GM23338 (cell line): ENCODE measurements at regions not wholly inside any gene's neighbourhood (a gene's known extent, or its start where the extent isn't known, plus 50 kb on each side); places are given as distances from the start of the nearest gene placed in this dataset.

Source experiments
- ATAC-seq: fragments of 200-7000 bp; cut with Tn5 transposase; 3 replicates; pipeline ENCODE4 v1.9.1; 2020
- DNase-seq: peaks from one replicate; pipeline ENCODE4 v3.0.0-alpha.2; 2015; ENCODE audit warnings: low spot score
- H2AFZ ChIP-seq: fragments of 200-600 bp; sonication (generic); 2 replicates; pipeline ENCODE4 v1.8.0; 2016; ENCODE audit warnings: antibody characterized with exemption, mild to moderate bottlenecking, moderate library complexity
- H3F3A ChIP-seq: fragments of 200-600 bp; sonication (generic); replicated peaks from 2 replicates; pipeline ENCODE4 v1.8.0; 2017; ENCODE audit warnings: antibody characterized with exemption, mixed run types, low read depth
- H3K27ac ChIP-seq: fragments of 200-600 bp; sonication (generic); 2 replicates; pipeline ENCODE4 v1.6.1; 2016; ENCODE audit warnings: low read depth
- H3K27me3 ChIP-seq: fragments of 200-600 bp; sonication (generic); 2 replicates; pipeline ENCODE4 v1.8.0; 2016; ENCODE audit warnings: mild to moderate bottlenecking, mixed run types, moderate library complexity; ENCODE audit not compliant: insufficient read depth
- H3K36me3 ChIP-seq: fragments of 200-600 bp; sonication (generic); 2 replicates; pipeline ENCODE4 v1.8.0; 2016; ENCODE audit warnings: mild to moderate bottlenecking; ENCODE audit not compliant: insufficient read depth
- H3K4me1 ChIP-seq: fragments of 200-600 bp; sonication (generic); 2 replicates; pipeline ENCODE4 v1.8.0; 2016; ENCODE audit warnings: mild to moderate bottlenecking, moderate library complexity; ENCODE audit not compliant: insufficient read depth
- H3K4me2 ChIP-seq: fragments of 200-600 bp; sonication (generic); 2 replicates; pipeline ENCODE4 v1.7.1; 2017; ENCODE audit warnings: mixed run types
- H3K4me3 ChIP-seq: fragments of 200-600 bp; sonication (generic); 2 replicates; pipeline ENCODE4 v1.6.1; 2016; ENCODE audit warnings: mixed run types
- H3K79me2 ChIP-seq: fragments of 200-600 bp; sonication (generic); replicated peaks from 2 replicates; pipeline ENCODE4 v1.8.0; 2017; ENCODE audit warnings: mild to moderate bottlenecking; ENCODE audit not compliant: insufficient read depth
- H3K9me2 ChIP-seq: fragments of 200-600 bp; sonication (generic); 2 replicates; pipeline ENCODE4 v1.8.0; 2017; ENCODE audit not compliant: insufficient read depth
- H4K20me1 ChIP-seq: fragments of 200-600 bp; sonication (generic); replicated peaks from 2 replicates; pipeline ENCODE4 v1.8.0; 2017; ENCODE audit warnings: mild to moderate bottlenecking; ENCODE audit not compliant: insufficient read depth
- H3K27ac Mint-ChIP-seq: 2 replicates; pipeline ENCODE4 v1.8.0; 2020; ENCODE audit warnings: inconsistent platforms, mild to moderate bottlenecking, moderate library complexity, mixed read lengths
- H3K27me3 Mint-ChIP-seq: 3 replicates; pipeline ENCODE4 v1.8.0; 2022; ENCODE audit warnings: low read depth, mild to moderate bottlenecking, moderate library complexity, mixed read lengths, inconsistent platforms; ENCODE audit not compliant: insufficient read depth, poor library complexity
- H3K36me3 Mint-ChIP-seq: 3 replicates; pipeline ENCODE4 v1.8.0; 2021; ENCODE audit warnings: low read depth, mild to moderate bottlenecking, inconsistent platforms, moderate library complexity, mixed read lengths
- H3K4me1 Mint-ChIP-seq: 3 replicates; pipeline ENCODE4 v1.8.0; 2020; ENCODE audit warnings: mild to moderate bottlenecking, inconsistent platforms, mixed read lengths
- H3K4me3 Mint-ChIP-seq: 3 replicates; pipeline ENCODE4 v1.8.0; 2021; ENCODE audit warnings: moderate library complexity, mild to moderate bottlenecking, inconsistent platforms, mixed read lengths
- H3K9me3 Mint-ChIP-seq: 3 replicates; pipeline ENCODE4 v1.8.0; 2020; ENCODE audit warnings: moderate library complexity, mild to moderate bottlenecking, inconsistent platforms, mixed read lengths
- CREB1 ChIP-seq: fragments of 250-450 bp; sonication (Bioruptor Pico); IDR thresholded peaks from 2 replicates; pipeline ENCODE4 v1.5.0; 2020; ENCODE audit warnings: low read depth, mild to moderate bottlenecking, moderate library complexity
- EZH2 ChIP-seq: fragments of 200-600 bp; sonication (generic); IDR thresholded peaks from one replicate; pipeline ENCODE4 v1.8.0; 2017; ENCODE audit warnings: antibody characterized with exemption, mild to moderate bottlenecking, low read depth; ENCODE audit not compliant: unreplicated experiment
- EZH2phosphoT487 ChIP-seq: fragments of 200-600 bp; sonication (generic); IDR thresholded peaks from one replicate; pipeline ENCODE4 v1.8.1; 2018; ENCODE audit warnings: antibody characterized with exemption; ENCODE audit not compliant: unreplicated experiment
- JUNB ChIP-seq: IDR thresholded peaks from one replicate; pipeline ENCODE4 v1.6.1; 2016; ENCODE audit warnings: antibody characterized with exemption; ENCODE audit not compliant: unreplicated experiment
- NANOG ChIP-seq: IDR thresholded peaks from 2 replicates; pipeline ENCODE4 v1.6.1; 2016; ENCODE audit warnings: antibody characterized with exemption, borderline replicate concordance
- POLR2AphosphoS5 ChIP-seq: IDR thresholded peaks from 2 replicates; pipeline ENCODE4 v1.6.1; 2016; ENCODE audit warnings: antibody characterized with exemption, low read depth
- STAT1 ChIP-seq: IDR thresholded peaks from one replicate; pipeline ENCODE4 v1.6.1; 2016; ENCODE audit warnings: antibody characterized with exemption; ENCODE audit not compliant: unreplicated experiment
- ZNF114 ChIP-seq: fragments of 250-450 bp; sonication (Bioruptor Pico); IDR thresholded peaks from 2 replicates; pipeline ENCODE4 v1.5.0; 2020; ENCODE audit warnings: mild to moderate bottlenecking, moderate library complexity
- ZNF331 ChIP-seq: fragments of 250-450 bp; sonication (Bioruptor Pico); IDR thresholded peaks from 2 replicates; pipeline ENCODE4 v1.5.0; 2020; ENCODE audit warnings: low read depth, mild to moderate bottlenecking, moderate library complexity
- TF ChIP-seq, protein P1 (sequence below): fragments of 250-450 bp; sonication (Bioruptor Pico); IDR thresholded peaks from 2 replicates; pipeline ENCODE4 v1.5.0; 2020; ENCODE audit warnings: mild to moderate bottlenecking, moderate library complexity
- TF ChIP-seq, protein P2 (sequence below), 2 experiments: fragments of 200-600 bp in 1 of 2; sonication (generic) in 1 of 2; conservative IDR thresholded peaks; 2 replicates each; pipeline versions ENCODE4 v1.5.1 to v1.6.1; 2016 to 2017; ENCODE audit warnings: antibody characterized with exemption in 2 of 2, low read depth in 2 of 2, mild to moderate bottlenecking in 2 of 2, moderate library complexity in 1 of 2
- TF ChIP-seq, protein P3 (sequence below): IDR thresholded peaks from 2 replicates; pipeline ENCODE4 v1.6.1; 2016; ENCODE audit warnings: antibody characterized with exemption
- TF ChIP-seq, protein P4 (sequence below): IDR thresholded peaks from one replicate; pipeline ENCODE4 v1.6.1; 2018; ENCODE audit warnings: antibody characterized with exemption; ENCODE audit not compliant: unreplicated experiment

DNA sequence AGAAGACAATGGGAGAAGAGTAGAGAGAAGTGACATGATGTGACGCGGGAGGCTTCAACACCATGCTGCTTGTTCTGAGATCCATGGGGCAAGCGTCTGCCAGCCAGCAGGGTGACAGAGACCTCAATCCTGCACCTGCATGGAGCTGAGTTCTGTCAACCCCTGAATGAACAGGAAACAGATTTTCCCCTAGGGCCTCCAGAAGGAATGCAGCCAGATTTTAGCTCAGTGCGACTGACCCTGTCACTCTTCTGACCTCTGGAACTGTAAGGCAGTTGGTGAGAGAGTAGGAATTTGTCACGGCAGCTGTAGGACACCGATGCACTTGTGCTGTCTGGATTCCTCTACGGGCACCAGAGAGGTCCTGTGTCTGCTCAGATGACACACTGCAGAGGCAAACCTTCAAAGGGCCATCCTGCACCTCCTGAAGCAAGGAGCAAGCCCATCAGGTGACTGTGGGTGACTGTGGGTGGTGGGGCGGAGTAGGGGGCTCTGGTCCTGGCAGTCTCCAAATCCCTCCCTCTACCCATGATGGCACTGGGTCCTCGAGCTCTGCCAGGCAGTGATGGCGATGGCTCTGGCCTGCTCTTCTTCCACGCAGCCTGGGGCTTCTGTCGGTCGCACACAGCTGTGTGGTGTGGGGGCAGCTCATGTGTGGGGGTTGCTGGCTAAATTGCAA lies 194.3 kb upstream of the TWIST2 start:
- H3K4me3 Mint-ChIP-seq = no peak overlapping the region; the same call in 2 of the 3 replicates
- no peak for TF ChIP-seq ZNF331 (CRISPR knock-in tag)
- TF ChIP-seq STAT1 = no peak
- TF ChIP-seq, protein P1, sequence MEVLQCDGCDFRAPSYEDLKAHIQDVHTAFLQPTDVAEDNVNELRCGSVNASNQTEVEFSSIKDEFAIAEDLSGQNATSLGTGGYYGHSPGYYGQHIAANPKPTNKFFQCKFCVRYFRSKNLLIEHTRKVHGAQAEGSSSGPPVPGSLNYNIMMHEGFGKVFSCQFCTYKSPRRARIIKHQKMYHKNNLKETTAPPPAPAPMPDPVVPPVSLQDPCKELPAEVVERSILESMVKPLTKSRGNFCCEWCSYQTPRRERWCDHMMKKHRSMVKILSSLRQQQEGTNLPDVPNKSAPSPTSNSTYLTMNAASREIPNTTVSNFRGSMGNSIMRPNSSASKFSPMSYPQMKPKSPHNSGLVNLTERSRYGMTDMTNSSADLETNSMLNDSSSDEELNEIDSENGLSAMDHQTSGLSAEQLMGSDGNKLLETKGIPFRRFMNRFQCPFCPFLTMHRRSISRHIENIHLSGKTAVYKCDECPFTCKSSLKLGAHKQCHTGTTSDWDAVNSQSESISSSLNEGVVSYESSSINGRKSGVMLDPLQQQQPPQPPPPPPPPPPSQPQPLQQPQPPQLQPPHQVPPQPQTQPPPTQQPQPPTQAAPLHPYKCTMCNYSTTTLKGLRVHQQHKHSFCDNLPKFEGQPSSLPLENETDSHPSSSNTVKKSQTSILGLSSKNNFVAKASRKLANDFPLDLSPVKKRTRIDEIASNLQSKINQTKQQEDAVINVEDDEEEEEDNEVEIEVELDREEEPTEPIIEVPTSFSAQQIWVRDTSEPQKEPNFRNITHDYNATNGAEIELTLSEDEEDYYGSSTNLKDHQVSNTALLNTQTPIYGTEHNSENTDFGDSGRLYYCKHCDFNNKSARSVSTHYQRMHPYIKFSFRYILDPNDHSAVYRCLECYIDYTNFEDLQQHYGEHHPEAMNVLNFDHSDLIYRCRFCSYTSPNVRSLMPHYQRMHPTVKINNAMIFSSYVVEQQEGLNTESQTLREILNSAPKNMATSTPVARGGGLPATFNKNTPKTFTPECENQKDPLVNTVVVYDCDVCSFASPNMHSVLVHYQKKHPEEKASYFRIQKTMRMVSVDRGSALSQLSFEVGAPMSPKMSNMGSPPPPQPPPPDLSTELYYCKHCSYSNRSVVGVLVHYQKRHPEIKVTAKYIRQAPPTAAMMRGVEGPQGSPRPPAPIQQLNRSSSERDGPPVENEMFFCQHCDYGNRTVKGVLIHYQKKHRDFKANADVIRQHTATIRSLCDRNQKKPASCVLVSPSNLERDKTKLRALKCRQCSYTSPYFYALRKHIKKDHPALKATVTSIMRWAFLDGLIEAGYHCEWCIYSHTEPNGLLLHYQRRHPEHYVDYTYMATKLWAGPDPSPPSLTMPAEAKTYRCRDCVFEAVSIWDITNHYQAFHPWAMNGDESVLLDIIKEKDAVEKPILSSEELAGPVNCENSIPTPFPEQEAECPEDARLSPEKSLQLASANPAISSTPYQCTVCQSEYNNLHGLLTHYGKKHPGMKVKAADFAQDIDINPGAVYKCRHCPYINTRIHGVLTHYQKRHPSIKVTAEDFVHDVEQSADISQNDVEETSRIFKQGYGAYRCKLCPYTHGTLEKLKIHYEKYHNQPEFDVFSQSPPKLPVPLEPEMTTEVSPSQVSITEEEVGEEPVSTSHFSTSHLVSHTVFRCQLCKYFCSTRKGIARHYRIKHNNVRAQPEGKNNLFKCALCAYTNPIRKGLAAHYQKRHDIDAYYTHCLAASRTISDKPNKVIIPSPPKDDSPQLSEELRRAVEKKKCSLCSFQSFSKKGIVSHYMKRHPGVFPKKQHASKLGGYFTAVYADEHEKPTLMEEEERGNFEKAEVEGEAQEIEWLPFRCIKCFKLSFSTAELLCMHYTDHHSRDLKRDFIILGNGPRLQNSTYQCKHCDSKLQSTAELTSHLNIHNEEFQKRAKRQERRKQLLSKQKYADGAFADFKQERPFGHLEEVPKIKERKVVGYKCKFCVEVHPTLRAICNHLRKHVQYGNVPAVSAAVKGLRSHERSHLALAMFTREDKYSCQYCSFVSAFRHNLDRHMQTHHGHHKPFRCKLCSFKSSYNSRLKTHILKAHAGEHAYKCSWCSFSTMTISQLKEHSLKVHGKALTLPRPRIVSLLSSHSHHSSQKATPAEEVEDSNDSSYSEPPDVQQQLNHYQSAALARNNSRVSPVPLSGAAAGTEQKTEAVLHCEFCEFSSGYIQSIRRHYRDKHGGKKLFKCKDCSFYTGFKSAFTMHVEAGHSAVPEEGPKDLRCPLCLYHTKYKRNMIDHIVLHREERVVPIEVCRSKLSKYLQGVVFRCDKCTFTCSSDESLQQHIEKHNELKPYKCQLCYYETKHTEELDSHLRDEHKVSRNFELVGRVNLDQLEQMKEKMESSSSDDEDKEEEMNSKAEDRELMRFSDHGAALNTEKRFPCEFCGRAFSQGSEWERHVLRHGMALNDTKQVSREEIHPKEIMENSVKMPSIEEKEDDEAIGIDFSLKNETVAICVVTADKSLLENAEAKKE = no peak
- no peak for TF ChIP-seq EZH2phosphoT487
- TF ChIP-seq ZNF114 (CRISPR knock-in tag) = no peak
- TF ChIP-seq NANOG = no peak
- TF ChIP-seq, protein P2, sequence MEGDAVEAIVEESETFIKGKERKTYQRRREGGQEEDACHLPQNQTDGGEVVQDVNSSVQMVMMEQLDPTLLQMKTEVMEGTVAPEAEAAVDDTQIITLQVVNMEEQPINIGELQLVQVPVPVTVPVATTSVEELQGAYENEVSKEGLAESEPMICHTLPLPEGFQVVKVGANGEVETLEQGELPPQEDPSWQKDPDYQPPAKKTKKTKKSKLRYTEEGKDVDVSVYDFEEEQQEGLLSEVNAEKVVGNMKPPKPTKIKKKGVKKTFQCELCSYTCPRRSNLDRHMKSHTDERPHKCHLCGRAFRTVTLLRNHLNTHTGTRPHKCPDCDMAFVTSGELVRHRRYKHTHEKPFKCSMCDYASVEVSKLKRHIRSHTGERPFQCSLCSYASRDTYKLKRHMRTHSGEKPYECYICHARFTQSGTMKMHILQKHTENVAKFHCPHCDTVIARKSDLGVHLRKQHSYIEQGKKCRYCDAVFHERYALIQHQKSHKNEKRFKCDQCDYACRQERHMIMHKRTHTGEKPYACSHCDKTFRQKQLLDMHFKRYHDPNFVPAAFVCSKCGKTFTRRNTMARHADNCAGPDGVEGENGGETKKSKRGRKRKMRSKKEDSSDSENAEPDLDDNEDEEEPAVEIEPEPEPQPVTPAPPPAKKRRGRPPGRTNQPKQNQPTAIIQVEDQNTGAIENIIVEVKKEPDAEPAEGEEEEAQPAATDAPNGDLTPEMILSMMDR (conservative IDR thresholded peaks at IDR 0.05; ENCODE audit: low read depth in 2 of 2) = no peak
- TF ChIP-seq, protein P3, sequence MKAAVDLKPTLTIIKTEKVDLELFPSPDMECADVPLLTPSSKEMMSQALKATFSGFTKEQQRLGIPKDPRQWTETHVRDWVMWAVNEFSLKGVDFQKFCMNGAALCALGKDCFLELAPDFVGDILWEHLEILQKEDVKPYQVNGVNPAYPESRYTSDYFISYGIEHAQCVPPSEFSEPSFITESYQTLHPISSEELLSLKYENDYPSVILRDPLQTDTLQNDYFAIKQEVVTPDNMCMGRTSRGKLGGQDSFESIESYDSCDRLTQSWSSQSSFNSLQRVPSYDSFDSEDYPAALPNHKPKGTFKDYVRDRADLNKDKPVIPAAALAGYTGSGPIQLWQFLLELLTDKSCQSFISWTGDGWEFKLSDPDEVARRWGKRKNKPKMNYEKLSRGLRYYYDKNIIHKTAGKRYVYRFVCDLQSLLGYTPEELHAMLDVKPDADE = no peak
- TF ChIP-seq CREB1 (CRISPR knock-in tag) = no peak
- TF ChIP-seq, protein P4, sequence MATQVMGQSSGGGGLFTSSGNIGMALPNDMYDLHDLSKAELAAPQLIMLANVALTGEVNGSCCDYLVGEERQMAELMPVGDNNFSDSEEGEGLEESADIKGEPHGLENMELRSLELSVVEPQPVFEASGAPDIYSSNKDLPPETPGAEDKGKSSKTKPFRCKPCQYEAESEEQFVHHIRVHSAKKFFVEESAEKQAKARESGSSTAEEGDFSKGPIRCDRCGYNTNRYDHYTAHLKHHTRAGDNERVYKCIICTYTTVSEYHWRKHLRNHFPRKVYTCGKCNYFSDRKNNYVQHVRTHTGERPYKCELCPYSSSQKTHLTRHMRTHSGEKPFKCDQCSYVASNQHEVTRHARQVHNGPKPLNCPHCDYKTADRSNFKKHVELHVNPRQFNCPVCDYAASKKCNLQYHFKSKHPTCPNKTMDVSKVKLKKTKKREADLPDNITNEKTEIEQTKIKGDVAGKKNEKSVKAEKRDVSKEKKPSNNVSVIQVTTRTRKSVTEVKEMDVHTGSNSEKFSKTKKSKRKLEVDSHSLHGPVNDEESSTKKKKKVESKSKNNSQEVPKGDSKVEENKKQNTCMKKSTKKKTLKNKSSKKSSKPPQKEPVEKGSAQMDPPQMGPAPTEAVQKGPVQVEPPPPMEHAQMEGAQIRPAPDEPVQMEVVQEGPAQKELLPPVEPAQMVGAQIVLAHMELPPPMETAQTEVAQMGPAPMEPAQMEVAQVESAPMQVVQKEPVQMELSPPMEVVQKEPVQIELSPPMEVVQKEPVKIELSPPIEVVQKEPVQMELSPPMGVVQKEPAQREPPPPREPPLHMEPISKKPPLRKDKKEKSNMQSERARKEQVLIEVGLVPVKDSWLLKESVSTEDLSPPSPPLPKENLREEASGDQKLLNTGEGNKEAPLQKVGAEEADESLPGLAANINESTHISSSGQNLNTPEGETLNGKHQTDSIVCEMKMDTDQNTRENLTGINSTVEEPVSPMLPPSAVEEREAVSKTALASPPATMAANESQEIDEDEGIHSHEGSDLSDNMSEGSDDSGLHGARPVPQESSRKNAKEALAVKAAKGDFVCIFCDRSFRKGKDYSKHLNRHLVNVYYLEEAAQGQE = no peak
- no peak for TF ChIP-seq EZH2
- no peak for TF ChIP-seq JUNB
- TF ChIP-seq POLR2AphosphoS5 = no peak
- peaks cover 12% of the 10 kb centered on the region for H3K27me3 Mint-ChIP-seq
- no peak overlapping the region for H2AFZ ChIP-seq
- no peak overlapping the region for H3K4me2 ChIP-seq
- no peak for ATAC-seq
- H3K79me2 ChIP-seq = no peaks in the 10 kb centered on the region
- peak overlapping the region; percentile 27; the same call in 1 of the 2 replicates for H3K27ac Mint-ChIP-seq
- no peak for DNase-seq
- peaks cover 7% of the 10 kb centered on the region; the same call in 1 of the 2 replicates for H3K9me2 ChIP-seq
- H3K27ac ChIP-seq = no peak overlapping the region
- no peaks in the 10 kb centered on the region for H4K20me1 ChIP-seq
- no peak overlapping the region for H3K4me3 ChIP-seq
- H3K27me3 ChIP-seq = no peaks in the 10 kb centered on the region
- peaks cover 4% of the 10 kb centered on the region; the same call in 1 of the 2 replicates for H3K4me1 ChIP-seq
- H3K9me3 Mint-ChIP-seq = peaks cover 5% of the 10 kb centered on the region
- H3K36me3 Mint-ChIP-seq = no peaks in the 10 kb centered on the region; the same call in 2 of the 3 replicates
- no peaks in the 10 kb centered on the region for H3K36me3 ChIP-seq
- no peaks in the 10 kb centered on the region for H3F3A ChIP-seq
- peaks cover 39% of the 10 kb centered on the region for H3K4me1 Mint-ChIP-seq
